Activated naive CD8-positive, alpha-beta T cell treated with anti-CD3 and anti-CD28 coated beads, Interleukin-2, amount 10 ng/mL, durations not matched to agents 7 days and 5 days (primary cell): ENCODE measurements at regions not wholly inside any gene's neighbourhood (a gene's known extent, or its start where the extent isn't known, plus 50 kb on each side); places are given as distances from the start of the nearest gene placed in this dataset.

Experiments used
- ATAC-seq: fragments of 150-1000 bp; cut with Tn5 transposase; one replicate; pipeline ENCODE4 v1.10.0; 2021; ENCODE audit warnings: low read depth, moderate library complexity
- POLR2A ChIA-PET: fragments of 350-600 bp; sonication (Branson Sonifier 250); formaldehyde crosslinking; loops from one replicate; lab custom pipeline; 2021; ENCODE audit warnings: antibody characterized with exemption; lab: Charles Lee
- DNase-seq: peaks from one replicate; pipeline ENCODE4 v3.0.0; 2021
- H3K27ac Mint-ChIP-seq: one replicate; pipeline ENCODE4 v1.8.0; 2022; ENCODE audit warnings: mild to moderate bottlenecking, mixed read lengths
- H3K27me3 Mint-ChIP-seq: one replicate; pipeline ENCODE4 v1.8.0; 2022; ENCODE audit warnings: mild to moderate bottlenecking, moderate library complexity, mixed read lengths
- H3K36me3 Mint-ChIP-seq: one replicate; pipeline ENCODE4 v1.8.0; 2021; ENCODE audit warnings: mild to moderate bottlenecking, mixed read lengths
- H3K4me1 Mint-ChIP-seq: one replicate; pipeline ENCODE4 v1.8.0; 2021; ENCODE audit warnings: mixed read lengths
- H3K4me3 Mint-ChIP-seq: one replicate; pipeline ENCODE4 v1.8.0; 2022; ENCODE audit warnings: mild to moderate bottlenecking, moderate library complexity, mixed read lengths
- H3K9me3 Mint-ChIP-seq: one replicate; pipeline ENCODE4 v1.8.0; 2021; ENCODE audit warnings: mixed read lengths

- Mint-ChIP-seq H3K27me3 (peaks cover 4% of the 10 kb centered on the region), H3K27ac (no peak overlapping the region), H3K4me1 (no peaks in the 10 kb centered on the region), H3K9me3 (no peaks in the 10 kb centered on the region), H3K36me3 (no peaks in the 10 kb centered on the region), H3K4me3 (no peak overlapping the region)
- DNase-seq, result no peak
- no peak for ATAC-seq
- POLR2A ChIA-PET, result no interaction called here
Measured at GRCh38 chr1:56174176-56174885, 405.0 kb downstream of the PLPP3 start.

GRCh38 chr1:56173736-56174135, 405.6 kb downstream of the PLPP3 start:
- Mint-ChIP-seq H3K9me3 (no peaks in the 10 kb centered on the region), H3K27ac (no peak overlapping the region), H3K4me1 (no peaks in the 10 kb centered on the region), H3K36me3 (no peaks in the 10 kb centered on the region), H3K27me3 (peaks cover 4% of the 10 kb centered on the region), H3K4me3 (no peak overlapping the region)
- POLR2A ChIA-PET, result no interaction called here
- no peak for DNase-seq
- ATAC-seq, result no peak

GRCh38 chr1:56171670-56172069, 407.7 kb downstream of the PLPP3 start:
- no peak overlapping the region for H3K27ac Mint-ChIP-seq
- POLR2A ChIA-PET, result no interaction called here
- ATAC-seq, result no peak
- DNase-seq, result no peak
- no peaks in the 10 kb centered on the region for H3K36me3 Mint-ChIP-seq
- no peaks in the 10 kb centered on the region for H3K4me1 Mint-ChIP-seq
- peaks cover 4% of the 10 kb centered on the region for H3K27me3 Mint-ChIP-seq
- H3K9me3 Mint-ChIP-seq, result no peaks in the 10 kb centered on the region
- H3K4me3 Mint-ChIP-seq, result no peak overlapping the region

GRCh38 chr1:56170784-56171320, 408.5 kb downstream of the PLPP3 start:
- POLR2A ChIA-PET, result no interaction called here
- Mint-ChIP-seq H3K36me3 (no peaks in the 10 kb centered on the region), H3K27ac (no peak overlapping the region), H3K4me3 (no peak overlapping the region), H3K27me3 (peaks cover 4% of the 10 kb centered on the region), H3K9me3 (no peaks in the 10 kb centered on the region), H3K4me1 (no peaks in the 10 kb centered on the region)
- ATAC-seq (no peak), DNase-seq (no peak)

- Mint-ChIP-seq H3K36me3 (peaks cover 1% of the 10 kb centered on the region), H3K4me1 (no peaks in the 10 kb centered on the region), H3K9me3 (peaks cover 2% of the 10 kb centered on the region), H3K27ac (no peak overlapping the region), H3K27me3 (no peaks in the 10 kb centered on the region), H3K4me3 (no peak overlapping the region)
- DNase-seq (no peak), ATAC-seq (no peak)
- POLR2A ChIA-PET, result no interaction called here
Measured at GRCh38 chr1:56169856-56170255, 409.5 kb downstream of the PLPP3 start.

- DNase-seq, result no peak
- H3K36me3 Mint-ChIP-seq, result peaks cover 1% of the 10 kb centered on the region
- no peak overlapping the region for H3K4me3 Mint-ChIP-seq
- no peak overlapping the region for H3K27ac Mint-ChIP-seq
- ATAC-seq, result no peak
- POLR2A ChIA-PET, result no interaction called here
- no peaks in the 10 kb centered on the region for H3K27me3 Mint-ChIP-seq
- no peaks in the 10 kb centered on the region for H3K4me1 Mint-ChIP-seq
- H3K9me3 Mint-ChIP-seq, result peaks cover 2% of the 10 kb centered on the region
Measured at GRCh38 chr1:56168176-56168575, 411.2 kb downstream of the PLPP3 start.

GRCh38 chr1:56167596-56167995, 411.8 kb downstream of the PLPP3 start:
- no peak for DNase-seq
- no peak overlapping the region for H3K27ac Mint-ChIP-seq
- POLR2A ChIA-PET, result no interaction called here
- H3K9me3 Mint-ChIP-seq, result peaks cover 2% of the 10 kb centered on the region
- no peak for ATAC-seq
- H3K36me3 Mint-ChIP-seq, result peaks cover 1% of the 10 kb centered on the region
- H3K4me3 Mint-ChIP-seq, result no peak overlapping the region
- H3K4me1 Mint-ChIP-seq, result no peaks in the 10 kb centered on the region
- H3K27me3 Mint-ChIP-seq, result no peaks in the 10 kb centered on the region

GRCh38 chr1:56160773-56161315, 418.5 kb downstream of the PLPP3 start:
- H3K27ac Mint-ChIP-seq, result no peak overlapping the region
- no peak for ATAC-seq
- no peak for DNase-seq
- peaks cover 2% of the 10 kb centered on the region for H3K9me3 Mint-ChIP-seq
- peaks cover 1% of the 10 kb centered on the region for H3K36me3 Mint-ChIP-seq
- POLR2A ChIA-PET, result no interaction called here
- H3K4me3 Mint-ChIP-seq, result no peak overlapping the region
- H3K27me3 Mint-ChIP-seq, result no peaks in the 10 kb centered on the region
- H3K4me1 Mint-ChIP-seq, result peaks cover 6% of the 10 kb centered on the region

GRCh38 chr1:56156971-56157876, 422.1 kb downstream of the PLPP3 start:
- Mint-ChIP-seq H3K4me1 (peaks cover 6% of the 10 kb centered on the region), H3K9me3 (no peaks in the 10 kb centered on the region), H3K27ac (no peak overlapping the region), H3K27me3 (no peaks in the 10 kb centered on the region), H3K4me3 (no peak overlapping the region), H3K36me3 (no peaks in the 10 kb centered on the region)
- ATAC-seq (peak; percentile 71), DNase-seq (no peak)
- POLR2A ChIA-PET, result no interaction called here

GRCh38 chr1:56153276-56153675, 426.1 kb downstream of the PLPP3 start:
- no peaks in the 10 kb centered on the region for H3K9me3 Mint-ChIP-seq
- no peak overlapping the region for H3K27ac Mint-ChIP-seq
- no peak for DNase-seq
- H3K36me3 Mint-ChIP-seq, result no peaks in the 10 kb centered on the region
- no peak overlapping the region for H3K4me3 Mint-ChIP-seq
- no peak for ATAC-seq
- POLR2A ChIA-PET, result no interaction called here
- no peaks in the 10 kb centered on the region for H3K27me3 Mint-ChIP-seq
- H3K4me1 Mint-ChIP-seq, result peaks cover 6% of the 10 kb centered on the region

- POLR2A ChIA-PET, result no interaction called here
- H3K36me3 Mint-ChIP-seq, result no peaks in the 10 kb centered on the region
- H3K27ac Mint-ChIP-seq, result no peak overlapping the region
- ATAC-seq, result no peak
- peaks cover 5% of the 10 kb centered on the region for H3K4me1 Mint-ChIP-seq
- H3K4me3 Mint-ChIP-seq, result no peak overlapping the region
- no peak for DNase-seq
- H3K9me3 Mint-ChIP-seq, result no peaks in the 10 kb centered on the region
- no peaks in the 10 kb centered on the region for H3K27me3 Mint-ChIP-seq
Measured at GRCh38 chr1:56152635-56153034, 426.7 kb downstream of the PLPP3 start.

GRCh38 chr1:56151402-56151801, 428.0 kb downstream of the PLPP3 start:
- no peak overlapping the region for H3K27ac Mint-ChIP-seq
- H3K27me3 Mint-ChIP-seq, result no peaks in the 10 kb centered on the region
- DNase-seq (no peak), ATAC-seq (no peak)
- no peak overlapping the region for H3K4me3 Mint-ChIP-seq
- POLR2A ChIA-PET, result no interaction called here
- H3K4me1 Mint-ChIP-seq, result no peaks in the 10 kb centered on the region
- H3K36me3 Mint-ChIP-seq, result no peaks in the 10 kb centered on the region
- no peaks in the 10 kb centered on the region for H3K9me3 Mint-ChIP-seq

- ATAC-seq (no peak), DNase-seq (no peak)
- H3K27ac Mint-ChIP-seq, result no peak overlapping the region
- H3K36me3 Mint-ChIP-seq, result no peaks in the 10 kb centered on the region
- POLR2A ChIA-PET, result no interaction called here
- no peaks in the 10 kb centered on the region for H3K9me3 Mint-ChIP-seq
- H3K27me3 Mint-ChIP-seq, result no peaks in the 10 kb centered on the region
- H3K4me3 Mint-ChIP-seq, result no peak overlapping the region
- H3K4me1 Mint-ChIP-seq, result no peaks in the 10 kb centered on the region
Measured at GRCh38 chr1:56150441-56151215, 428.7 kb downstream of the PLPP3 start.
